ENCODE measurements at regions not wholly inside any gene's neighbourhood (a gene's known extent, or its start where the extent isn't known, plus 50 kb on each side); places are given as distances from the start of the nearest gene placed in this dataset.

DNA sequence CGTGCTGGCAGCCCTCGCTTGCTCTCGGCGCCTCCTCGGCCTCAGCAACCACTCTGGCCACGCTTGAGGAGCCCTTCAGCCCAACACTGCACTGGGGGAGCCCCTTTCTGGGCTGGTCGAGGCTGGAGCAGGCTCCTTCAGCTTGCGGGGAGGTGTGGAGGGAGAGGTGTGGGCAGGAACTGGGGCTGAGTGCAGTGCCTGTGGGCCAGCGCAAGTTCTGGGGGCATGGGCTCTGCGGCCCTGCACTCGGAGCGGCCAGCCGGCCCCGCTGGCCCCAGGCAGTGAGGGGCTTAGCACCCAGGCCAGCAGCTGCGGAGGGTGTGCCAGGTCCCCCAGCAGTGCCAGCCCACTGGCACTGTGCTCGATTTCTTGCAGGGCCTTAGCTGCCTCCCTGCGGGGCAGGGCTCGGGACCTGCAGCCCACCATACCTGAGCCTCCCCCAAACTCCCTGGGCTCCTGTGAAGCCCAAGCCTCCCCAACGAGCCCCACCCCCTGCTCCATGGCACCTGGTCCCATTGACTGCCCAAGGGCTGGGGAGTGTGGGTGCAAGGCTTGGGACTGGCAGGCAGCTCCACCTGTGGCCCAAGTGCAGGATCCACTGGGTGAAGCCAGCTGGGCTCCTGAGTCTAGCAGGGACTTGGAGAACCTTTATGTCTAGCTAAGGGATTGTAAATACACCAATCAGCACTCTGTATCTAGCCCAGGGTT, 556.8 kb downstream of the GABRG1 start:
- in situ Hi-C loops (cut with HindIII; ENCODE audit: low pct_ligation_motif_present, low sequenced_read_pairs), result no loop called here
- no peaks in the 10 kb centered on the region for H3K36me3 ChIP-seq (replicated peaks)
- no peak for DNase-seq
- H3K27ac ChIP-seq, result no peak overlapping the region
- TF ChIP-seq, protein P1, sequence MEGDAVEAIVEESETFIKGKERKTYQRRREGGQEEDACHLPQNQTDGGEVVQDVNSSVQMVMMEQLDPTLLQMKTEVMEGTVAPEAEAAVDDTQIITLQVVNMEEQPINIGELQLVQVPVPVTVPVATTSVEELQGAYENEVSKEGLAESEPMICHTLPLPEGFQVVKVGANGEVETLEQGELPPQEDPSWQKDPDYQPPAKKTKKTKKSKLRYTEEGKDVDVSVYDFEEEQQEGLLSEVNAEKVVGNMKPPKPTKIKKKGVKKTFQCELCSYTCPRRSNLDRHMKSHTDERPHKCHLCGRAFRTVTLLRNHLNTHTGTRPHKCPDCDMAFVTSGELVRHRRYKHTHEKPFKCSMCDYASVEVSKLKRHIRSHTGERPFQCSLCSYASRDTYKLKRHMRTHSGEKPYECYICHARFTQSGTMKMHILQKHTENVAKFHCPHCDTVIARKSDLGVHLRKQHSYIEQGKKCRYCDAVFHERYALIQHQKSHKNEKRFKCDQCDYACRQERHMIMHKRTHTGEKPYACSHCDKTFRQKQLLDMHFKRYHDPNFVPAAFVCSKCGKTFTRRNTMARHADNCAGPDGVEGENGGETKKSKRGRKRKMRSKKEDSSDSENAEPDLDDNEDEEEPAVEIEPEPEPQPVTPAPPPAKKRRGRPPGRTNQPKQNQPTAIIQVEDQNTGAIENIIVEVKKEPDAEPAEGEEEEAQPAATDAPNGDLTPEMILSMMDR (IDR thresholded peaks at IDR 0.05; ENCODE audit: low read depth, low read length, missing control alignments), result no peak
- H3K27me3 ChIP-seq (replicated peaks), result no peaks in the 10 kb centered on the region
- no peak overlapping the region for H3K4me3 ChIP-seq (ENCODE audit: low read depth, low read length)

DNA sequence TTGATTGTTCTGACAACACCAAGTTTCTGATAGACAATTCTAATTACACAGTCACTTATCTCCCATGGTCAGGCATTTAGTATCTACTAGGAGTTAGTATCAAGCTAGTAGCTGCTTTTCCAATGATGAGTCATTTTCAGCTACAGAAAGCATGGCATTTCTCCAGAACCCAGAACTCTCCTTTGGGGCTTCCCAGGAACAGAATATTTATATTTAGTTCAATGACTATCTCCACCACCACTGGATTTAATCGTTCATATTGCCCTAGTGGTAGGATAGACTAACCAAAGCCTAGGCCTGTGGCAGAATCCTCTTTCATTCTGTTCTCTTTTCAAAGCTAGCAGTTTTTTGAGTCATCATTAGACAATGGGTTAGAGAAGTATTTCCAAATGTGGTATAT, 569.4 kb downstream of the GABRG1 start:
- in situ Hi-C loops (cut with HindIII; ENCODE audit: low pct_ligation_motif_present, low sequenced_read_pairs), result no loop called here
- Histone ChIP-seq H3K27me3 (replicated peaks) (no peaks in the 10 kb centered on the region), H3K4me3 (ENCODE audit: low read depth, low read length) (no peak overlapping the region), H3K27ac (no peak overlapping the region), H3K36me3 (replicated peaks) (no peaks in the 10 kb centered on the region)
- TF ChIP-seq, protein P1 (IDR thresholded peaks at IDR 0.05; ENCODE audit: low read depth, low read length, missing control alignments), result no peak
- no peak for DNase-seq

DNA sequence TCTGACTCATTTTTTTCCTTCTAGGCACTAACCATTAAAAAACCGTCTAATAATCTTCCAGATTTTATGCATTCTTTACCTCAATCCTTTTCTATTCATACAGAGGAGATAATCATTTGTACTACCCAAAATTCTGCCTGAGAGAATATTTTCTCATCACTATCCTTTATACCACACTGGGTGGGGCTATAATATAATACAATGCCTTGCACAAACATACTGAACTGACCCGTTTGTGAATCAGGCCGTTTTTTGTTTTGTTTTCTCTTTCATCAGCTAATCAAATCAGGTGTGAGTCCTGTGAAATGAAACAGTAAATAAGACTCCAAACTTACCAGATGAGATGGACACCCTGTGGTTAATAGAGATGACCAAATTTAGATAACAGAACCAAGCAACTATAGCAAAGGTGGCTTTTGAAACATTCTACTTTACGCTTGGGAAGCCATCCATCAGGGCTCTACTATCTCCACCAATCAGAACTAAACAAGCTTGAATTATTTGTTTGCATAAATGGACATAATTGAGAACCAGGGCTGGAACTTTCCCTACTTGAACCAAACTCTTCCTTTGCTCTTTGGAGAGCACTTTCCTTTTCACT, 573.0 kb downstream of the GABRG1 start:
- H3K27me3 ChIP-seq (replicated peaks), result no peaks in the 10 kb centered on the region
- H3K36me3 ChIP-seq (replicated peaks), result no peaks in the 10 kb centered on the region
- H3K27ac ChIP-seq, result no peak overlapping the region
- in situ Hi-C loops (cut with HindIII; ENCODE audit: low pct_ligation_motif_present, low sequenced_read_pairs), result no loop called here
- TF ChIP-seq, protein P1 (IDR thresholded peaks at IDR 0.05; ENCODE audit: low read depth, low read length, missing control alignments), result no peak
- H3K4me3 ChIP-seq (ENCODE audit: low read depth, low read length), result no peak overlapping the region
- DNase-seq, result no peak

DNA sequence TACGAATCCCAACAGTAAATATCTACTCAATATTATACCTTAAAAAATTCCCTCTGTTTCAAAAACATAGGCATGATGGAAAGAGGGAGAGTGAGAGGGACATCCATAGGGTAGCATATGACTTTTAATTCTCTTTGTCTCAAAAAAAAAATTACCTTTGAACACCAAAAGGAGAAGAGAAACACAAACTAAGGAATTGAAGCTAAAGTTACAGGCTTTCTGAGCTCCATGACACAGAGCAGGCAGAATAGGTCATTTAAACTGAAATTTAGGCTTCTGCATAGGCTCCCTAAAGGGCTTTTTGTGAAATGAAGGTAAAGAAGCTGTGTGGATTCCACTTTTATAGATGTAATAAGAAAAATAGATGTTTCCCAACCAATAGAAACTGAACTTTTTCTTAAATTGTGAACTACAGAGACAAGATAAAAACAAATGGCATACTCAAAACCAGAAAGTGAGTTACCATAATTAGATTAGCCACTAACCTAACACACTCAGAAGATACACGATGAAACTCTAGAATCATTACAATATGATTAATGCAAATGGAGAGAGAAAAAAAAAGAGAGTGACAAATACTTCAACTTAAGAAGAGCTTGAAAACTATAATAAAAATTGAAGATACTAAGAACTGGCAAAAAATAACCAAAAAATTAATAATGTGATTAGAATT, 584.6 kb downstream of the GABRG1 start:
- DNase-seq, result no peak

DNA sequence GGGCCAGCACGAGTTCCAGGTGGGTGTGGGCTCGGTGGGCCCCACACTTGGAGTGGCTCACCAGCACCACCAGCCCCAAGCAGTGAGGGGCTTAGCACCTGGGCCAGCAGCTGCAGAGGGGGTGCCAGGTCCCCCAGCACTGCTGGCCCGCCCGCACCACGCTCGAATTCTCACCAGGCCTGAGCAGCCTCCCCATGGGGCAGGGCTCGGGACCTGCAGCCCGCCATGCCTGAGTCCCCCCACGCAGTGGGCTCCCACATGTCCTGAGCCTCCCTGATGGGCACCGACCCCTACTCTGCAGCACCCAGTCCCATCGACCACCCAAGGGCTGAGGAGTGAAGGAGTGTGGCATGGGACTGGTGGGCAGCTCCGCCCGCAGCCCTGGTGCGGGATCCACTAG, 593.4 kb downstream of the GABRG1 start:
- no peak for DNase-seq
- no peaks in the 10 kb centered on the region for H3K27me3 ChIP-seq (replicated peaks)
- TF ChIP-seq, protein P1 (IDR thresholded peaks at IDR 0.05; ENCODE audit: low read depth, low read length, missing control alignments), result no peak
- no peak overlapping the region for H3K4me3 ChIP-seq (ENCODE audit: low read depth, low read length)
- no peaks in the 10 kb centered on the region for H3K36me3 ChIP-seq (replicated peaks)
- in situ Hi-C loops (cut with HindIII; ENCODE audit: low pct_ligation_motif_present, low sequenced_read_pairs), result no loop called here
- H3K27ac ChIP-seq, result no peak overlapping the region

More for the DNA sequence above, 584.6 kb downstream of the GABRG1 start:
- in situ Hi-C loops (cut with HindIII; ENCODE audit: low pct_ligation_motif_present, low sequenced_read_pairs), result no loop called here
- H3K27ac ChIP-seq, result no peak overlapping the region
- H3K27me3 ChIP-seq (replicated peaks), result no peaks in the 10 kb centered on the region
- no peaks in the 10 kb centered on the region for H3K36me3 ChIP-seq (replicated peaks)
- H3K4me3 ChIP-seq (ENCODE audit: low read depth, low read length), result no peak overlapping the region
- TF ChIP-seq, protein P1 (IDR thresholded peaks at IDR 0.05; ENCODE audit: low read depth, low read length, missing control alignments), result no peak

All from brain microvascular endothelial cell (primary cell).